Keratinocyte (primary cell): ENCODE measurements at regions not wholly inside any gene's neighbourhood (a gene's known extent, or its start where the extent isn't known, plus 50 kb on each side); places are given as distances from the start of the nearest gene placed in this dataset.

ENCODE experiments used
- DNase-seq: peaks from one replicate; pipeline ENCODE4 v3.0.0-alpha.2; 2011; ENCODE audit warnings: low read depth, missing footprints, low spot score
- FAIRE-seq: peaks from 2 replicates; lab custom pipeline; 2011; peaks lifted over from hg19 to GRCh38; lab: Jason Lieb, UNC
- H2AFZ ChIP-seq: 2 replicates; pipeline ENCODE4 v1.6.0; 2012; ENCODE audit warnings: low read length, control low read depth, inconsistent platforms; ENCODE audit not compliant: control insufficient read depth
- H3K27ac ChIP-seq: 2 replicates; pipeline ENCODE4 v1.5.1; 2011; ENCODE audit warnings: low read length; ENCODE audit not compliant: control insufficient read depth, insufficient read depth
- H3K27me3 ChIP-seq: 3 replicates; pipeline ENCODE4 v1.6.0; 2011; ENCODE audit warnings: low read length; ENCODE audit not compliant: control insufficient read depth, insufficient read depth; ENCODE audit errors: extremely low read depth
- H3K36me3 ChIP-seq, 2 experiments: 2 replicates in 1 of 2; 3 replicates in 1 of 2; pipeline ENCODE4 v1.5.1; 2011; ENCODE audit warnings: low read length in 2 of 2, mild to moderate bottlenecking in 1 of 2; ENCODE audit not compliant: control insufficient read depth in 2 of 2, insufficient read depth in 2 of 2; ENCODE audit errors: extremely low read depth in 1 of 2
- H3K4me1 ChIP-seq: 3 replicates; pipeline ENCODE4 v1.5.1; 2011; ENCODE audit warnings: low read length; ENCODE audit not compliant: control insufficient read depth, insufficient read depth; ENCODE audit errors: extremely low read depth
- H3K4me2 ChIP-seq: 3 replicates; pipeline ENCODE4 v1.6.0; 2011; ENCODE audit warnings: low read depth, low read length; ENCODE audit not compliant: control insufficient read depth, insufficient read depth; ENCODE audit errors: extremely low read depth
- H3K4me3 ChIP-seq, 3 experiments: fragments of 200-600 bp in 1 of 3; sonication (generic) in 1 of 3; 2 replicates in 2 of 3; 3 replicates in 1 of 3; pipeline ENCODE4 v1.5.1; 2011 to 2016; ENCODE audit warnings: low read length in 3 of 3, mild to moderate bottlenecking in 3 of 3, control low read depth in 2 of 3, inconsistent platforms in 1 of 3, low read depth in 1 of 3, mixed read lengths in 1 of 3, mixed run types in 1 of 3, moderate library complexity in 1 of 3; ENCODE audit not compliant: control insufficient read depth in 2 of 3, insufficient read depth in 2 of 3; ENCODE audit errors: extremely low read depth in 1 of 3
- H3K79me2 ChIP-seq: 2 replicates; pipeline ENCODE4 v1.6.0; 2012; ENCODE audit warnings: low read length; ENCODE audit not compliant: control insufficient read depth, insufficient read depth
- H3K9ac ChIP-seq: 3 replicates; pipeline ENCODE4 v1.6.0; 2011; ENCODE audit warnings: low read length; ENCODE audit not compliant: control insufficient read depth, insufficient read depth; ENCODE audit errors: extremely low read depth
- H3K9me1 ChIP-seq: 3 replicates; pipeline ENCODE4 v1.6.0; 2011; ENCODE audit warnings: low read length; ENCODE audit not compliant: control insufficient read depth, insufficient read depth; ENCODE audit errors: extremely low read depth
- H3K9me3 ChIP-seq: 2 replicates; pipeline ENCODE4 v1.5.1; 2012; ENCODE audit warnings: low read depth, low read length; ENCODE audit not compliant: control insufficient read depth
- H4K20me1 ChIP-seq: 3 replicates; pipeline ENCODE4 v1.6.0; 2011; ENCODE audit warnings: low read length; ENCODE audit not compliant: control insufficient read depth, insufficient read depth; ENCODE audit errors: extremely low read depth
- EZH2 ChIP-seq: IDR thresholded peaks from one replicate; pipeline ENCODE4 v1.6.1; 2012; ENCODE audit warnings: inconsistent platforms, mild to moderate bottlenecking, low read length, moderate library complexity
- dilution Hi-C: fragments of 300-500 bp; cut with MboI; formaldehyde crosslinking; loops from one replicate; pipeline ENCODE4 v1.7.0; 2020; ENCODE audit warnings: low sequenced_read_pairs; ENCODE audit not compliant: extremely low pct_ligation_motif_present
- TF ChIP-seq, protein P1 (sequence below), 3 experiments: IDR thresholded peaks in 1 of 3; conservative IDR thresholded peaks in 1 of 3; optimal IDR thresholded peaks in 1 of 3; 2 replicates in 2 of 3; 3 replicates in 1 of 3; pipeline versions ENCODE3 to v1.5.1; 2011; ENCODE audit warnings: low read length in 3 of 3, mild to moderate bottlenecking in 3 of 3, moderate library complexity in 2 of 3, control low read depth in 1 of 3, inconsistent platforms in 1 of 3; ENCODE audit not compliant: insufficient read depth in 2 of 3; ENCODE audit errors: extremely low read depth in 1 of 3

DNA sequence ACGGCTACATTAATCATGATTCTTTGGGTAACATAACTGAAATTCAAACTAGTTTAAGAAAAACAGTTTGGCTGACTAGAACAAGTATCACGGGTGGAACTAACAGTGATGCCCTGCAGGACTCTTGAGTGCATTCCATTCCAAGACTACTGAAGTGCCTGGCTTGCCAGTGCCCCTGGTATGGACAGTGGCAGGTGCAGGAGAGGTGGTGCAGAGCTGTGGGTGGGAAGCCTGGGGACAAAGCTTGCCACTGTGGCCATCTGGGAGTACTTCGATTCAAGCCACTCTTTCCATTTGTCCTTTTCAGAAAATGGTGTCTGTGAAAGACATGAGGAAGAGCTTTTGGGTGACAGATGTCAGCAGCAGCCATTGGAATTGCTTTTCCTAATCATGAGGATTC lies 166.5 kb downstream of the RRAGC start:
- H3K27ac ChIP-seq: no peak overlapping the region
- no peaks in the 10 kb centered on the region for H3K79me2 ChIP-seq
- FAIRE-seq (no peak), DNase-seq (no peak)
- dilution Hi-C loops: no loop called here
- H4K20me1 ChIP-seq: peaks cover 2% of the 10 kb centered on the region
- H3K9ac ChIP-seq: no peak overlapping the region
- no peaks in the 10 kb centered on the region for H3K9me3 ChIP-seq
- H3K9me1 ChIP-seq: no peaks in the 10 kb centered on the region
- no peak overlapping the region for H3K4me2 ChIP-seq
- no peaks in the 10 kb centered on the region for H3K4me1 ChIP-seq
- no peaks in the 10 kb centered on the region for H3K27me3 ChIP-seq
- no peak overlapping the region for H2AFZ ChIP-seq
- H3K4me3 ChIP-seq: no peak overlapping the region
- no peaks in the 10 kb centered on the region for H3K36me3 ChIP-seq
- TF ChIP-seq, protein P1, sequence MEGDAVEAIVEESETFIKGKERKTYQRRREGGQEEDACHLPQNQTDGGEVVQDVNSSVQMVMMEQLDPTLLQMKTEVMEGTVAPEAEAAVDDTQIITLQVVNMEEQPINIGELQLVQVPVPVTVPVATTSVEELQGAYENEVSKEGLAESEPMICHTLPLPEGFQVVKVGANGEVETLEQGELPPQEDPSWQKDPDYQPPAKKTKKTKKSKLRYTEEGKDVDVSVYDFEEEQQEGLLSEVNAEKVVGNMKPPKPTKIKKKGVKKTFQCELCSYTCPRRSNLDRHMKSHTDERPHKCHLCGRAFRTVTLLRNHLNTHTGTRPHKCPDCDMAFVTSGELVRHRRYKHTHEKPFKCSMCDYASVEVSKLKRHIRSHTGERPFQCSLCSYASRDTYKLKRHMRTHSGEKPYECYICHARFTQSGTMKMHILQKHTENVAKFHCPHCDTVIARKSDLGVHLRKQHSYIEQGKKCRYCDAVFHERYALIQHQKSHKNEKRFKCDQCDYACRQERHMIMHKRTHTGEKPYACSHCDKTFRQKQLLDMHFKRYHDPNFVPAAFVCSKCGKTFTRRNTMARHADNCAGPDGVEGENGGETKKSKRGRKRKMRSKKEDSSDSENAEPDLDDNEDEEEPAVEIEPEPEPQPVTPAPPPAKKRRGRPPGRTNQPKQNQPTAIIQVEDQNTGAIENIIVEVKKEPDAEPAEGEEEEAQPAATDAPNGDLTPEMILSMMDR (optimal IDR thresholded peaks at IDR 0.05 in 1 of 3, IDR thresholded peaks at IDR 0.05 in 1 of 3, conservative IDR thresholded peaks at IDR 0.05 in 1 of 3; ENCODE audit: extremely low read depth in 1 of 3, insufficient read depth in 2 of 3, low read length in 3 of 3): no peak
- no peak for TF ChIP-seq EZH2

DNA sequence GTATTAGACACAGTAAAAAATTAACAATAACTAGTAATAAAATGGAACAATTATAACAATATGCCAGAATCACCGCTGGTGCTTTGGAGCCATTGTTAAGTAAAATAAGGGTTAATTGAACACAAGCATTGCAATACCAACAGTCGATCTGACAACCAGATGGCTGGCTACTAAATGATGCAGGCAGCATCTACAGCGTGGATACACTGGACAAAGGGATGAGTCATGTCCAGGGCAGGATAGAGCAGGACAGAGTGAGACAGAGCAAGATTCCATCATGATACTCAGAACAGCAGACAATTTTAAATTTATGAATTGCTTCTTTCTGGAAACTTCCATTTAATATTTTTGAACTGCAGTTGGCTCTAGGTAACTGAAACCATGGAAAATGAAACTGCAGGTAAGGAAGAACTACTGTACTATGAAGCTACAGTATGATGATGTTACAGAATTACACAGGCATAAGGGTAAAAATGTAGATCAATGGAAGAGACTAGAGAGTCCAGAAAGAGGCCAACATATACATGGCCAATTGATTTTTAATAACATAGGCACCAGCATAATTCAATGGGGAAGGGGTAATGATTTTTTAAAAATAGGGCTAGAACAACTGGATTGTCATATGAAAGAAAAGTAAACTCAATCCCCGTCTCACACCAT lies 168.7 kb downstream of the RRAGC start:
- Histone ChIP-seq H3K27me3 (peaks cover 4% of the 10 kb centered on the region), H3K4me3 (no peak overlapping the region), H3K27ac (no peak overlapping the region), H3K4me1 (no peaks in the 10 kb centered on the region), H3K9ac (no peak overlapping the region), H3K9me1 (no peaks in the 10 kb centered on the region), H3K36me3 (no peaks in the 10 kb centered on the region), H3K4me2 (no peak overlapping the region), H3K79me2 (no peaks in the 10 kb centered on the region), H3K9me3 (no peaks in the 10 kb centered on the region), H2AFZ (no peak overlapping the region), H4K20me1 (peaks cover 2% of the 10 kb centered on the region)
- dilution Hi-C loops: no loop called here
- TF ChIP-seq, protein P1 (optimal IDR thresholded peaks at IDR 0.05 in 1 of 3, IDR thresholded peaks at IDR 0.05 in 1 of 3, conservative IDR thresholded peaks at IDR 0.05 in 1 of 3; ENCODE audit: extremely low read depth in 1 of 3, insufficient read depth in 2 of 3, low read length in 3 of 3): no peak
- no peak for TF ChIP-seq EZH2
- DNase-seq: no peak
- no peak for FAIRE-seq
